IPS DF 6.9 (cell line): ENCODE measurements at regions not wholly inside any gene's neighbourhood (a gene's known extent, or its start where the extent isn't known, plus 50 kb on each side); places are given as distances from the start of the nearest gene placed in this dataset.

Experiments
- DNase-seq: peaks from one replicate; pipeline ENCODE4 v3.0.0-alpha.2; 2013; ENCODE audit warnings: low read depth, low spot score
- H3K27ac ChIP-seq: one replicate; pipeline ENCODE4 v1.5.1; 2013; ENCODE audit warnings: low read length, control low read depth
- H3K27me3 ChIP-seq: 2 replicates; pipeline ENCODE4 v1.6.1; 2013; ENCODE audit warnings: mild to moderate bottlenecking, low read length; ENCODE audit not compliant: control insufficient read depth, insufficient read depth
- H3K36me3 ChIP-seq: 2 replicates; pipeline ENCODE4 v1.6.1; 2013; ENCODE audit warnings: low read length; ENCODE audit not compliant: control insufficient read depth, insufficient read depth
- H3K4me1 ChIP-seq: 2 replicates; pipeline ENCODE4 v1.6.1; 2013; ENCODE audit warnings: low read length; ENCODE audit not compliant: control insufficient read depth, insufficient read depth
- H3K4me3 ChIP-seq: 2 replicates; pipeline ENCODE4 v1.5.1; 2013; ENCODE audit warnings: mild to moderate bottlenecking, low read length
- H3K9me3 ChIP-seq: 2 replicates; pipeline ENCODE4 v1.6.1; 2013; ENCODE audit warnings: low read length, inconsistent platforms; ENCODE audit not compliant: control insufficient read depth, insufficient read depth
- WGBS: extraction: QIAGEN DNeasy Blood & Tissue Kit; methylation state at CpG from one replicate; pipeline ENCODE4 v1.1.7; 2013; ENCODE audit warnings: mixed read lengths, missing lambda C conversion rate; ENCODE audit not compliant: insufficient read length, insufficient coverage; 5-methylcytosine and 5-hydroxymethylcytosine counted together

GRCh38 chr1:239886266-239886665 lies 205.4 kb upstream of the FMN2 start:
- no peak overlapping the region for H3K4me3 ChIP-seq
- DNase-seq = no peak
- no peaks in the 10 kb centered on the region for H3K36me3 ChIP-seq
- H3K27ac ChIP-seq = no peak overlapping the region
- WGBS = no CpG with 5 or more reads among the region's 5 CpGs
- no peaks in the 10 kb centered on the region for H3K9me3 ChIP-seq
- no peaks in the 10 kb centered on the region for H3K4me1 ChIP-seq
- H3K27me3 ChIP-seq = no peaks in the 10 kb centered on the region

DNA sequence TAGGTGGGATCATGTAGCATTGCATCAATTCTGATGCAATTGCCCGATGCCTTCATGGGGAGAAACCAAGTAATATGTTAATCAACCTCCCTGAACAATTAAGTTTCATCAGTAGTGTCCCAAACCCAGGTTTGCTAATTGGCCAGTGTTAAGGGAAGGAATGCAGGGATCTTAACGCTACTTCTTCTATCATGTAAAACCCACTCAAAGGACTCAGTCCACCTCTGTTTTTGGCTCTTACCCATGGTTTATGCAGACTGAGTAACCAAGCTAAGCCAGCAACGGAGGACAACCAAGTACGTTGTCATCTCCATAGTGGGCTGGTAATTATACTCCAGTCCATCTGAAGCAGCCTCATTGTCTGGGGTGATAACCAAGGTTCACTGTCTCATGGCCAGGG lies 203.0 kb upstream of the FMN2 start:
- Histone ChIP-seq H3K4me1 (no peaks in the 10 kb centered on the region), H3K27ac (no peak overlapping the region), H3K27me3 (no peaks in the 10 kb centered on the region), H3K4me3 (no peak overlapping the region), H3K9me3 (no peaks in the 10 kb centered on the region), H3K36me3 (no peaks in the 10 kb centered on the region)
- no peak for DNase-seq
- WGBS = no CpG with 5 or more reads among the region's 4 CpGs

GRCh38 chr1:239891621-239892358 lies 199.9 kb upstream of the FMN2 start:
- no peak for DNase-seq
- H3K27me3 ChIP-seq = no peaks in the 10 kb centered on the region; the same call in 1 of the 2 replicates
- H3K4me1 ChIP-seq = no peaks in the 10 kb centered on the region
- WGBS = no CpG with 5 or more reads among the region's 5 CpGs
- H3K27ac ChIP-seq = no peak overlapping the region
- no peaks in the 10 kb centered on the region for H3K9me3 ChIP-seq
- H3K4me3 ChIP-seq = no peak overlapping the region
- no peaks in the 10 kb centered on the region for H3K36me3 ChIP-seq

DNA sequence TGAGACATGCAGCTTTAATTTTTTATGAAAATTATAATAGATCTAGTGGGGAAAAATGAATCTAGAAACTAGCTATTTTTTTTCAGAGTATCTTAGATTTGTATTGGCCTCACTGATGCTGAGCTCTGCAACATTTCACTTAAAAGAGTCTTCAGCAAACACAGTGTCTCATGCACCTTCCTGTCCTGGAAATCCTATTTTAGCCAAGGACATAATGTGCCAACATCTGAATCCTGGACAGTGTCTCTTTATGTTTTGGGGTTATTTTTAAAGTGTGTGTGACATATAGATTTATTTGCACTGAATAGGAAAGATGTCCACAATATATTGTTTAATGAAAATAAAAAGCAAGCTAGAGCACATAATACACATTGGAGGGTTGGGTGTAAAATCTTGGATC lies 199.1 kb upstream of the FMN2 start:
- Histone ChIP-seq H3K27me3 (no peaks in the 10 kb centered on the region; the same call in 1 of the 2 replicates), H3K36me3 (no peaks in the 10 kb centered on the region), H3K4me1 (no peaks in the 10 kb centered on the region)

DNA sequence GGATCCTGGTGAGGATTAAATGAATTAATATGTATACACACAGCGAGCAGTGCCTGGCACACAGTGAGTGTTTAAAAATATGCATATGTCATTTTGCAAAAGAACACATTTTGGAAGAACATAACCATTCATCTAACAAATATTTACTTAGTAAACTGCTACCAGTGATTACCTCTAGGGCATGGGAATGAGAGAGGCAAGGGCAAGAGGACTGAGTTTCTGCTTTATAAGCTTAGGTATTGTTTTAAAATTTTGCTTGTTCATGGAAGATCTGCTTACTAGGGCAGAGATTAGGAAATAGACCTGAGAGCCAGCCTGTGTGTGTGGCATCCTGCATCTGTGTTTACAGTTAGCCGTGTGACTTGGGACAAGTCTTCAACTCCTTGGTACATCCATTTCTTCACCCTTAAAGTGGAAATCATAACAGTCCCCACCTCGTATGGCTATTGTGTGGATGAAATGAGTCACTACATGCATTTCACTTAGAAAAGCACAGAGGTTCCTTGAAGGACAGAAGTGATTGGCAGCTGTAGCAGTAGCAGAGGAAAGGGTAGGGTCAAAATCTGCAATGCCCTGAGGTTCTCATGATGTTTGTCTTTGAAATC lies 198.5 kb upstream of the FMN2 start:
- Histone ChIP-seq H3K9me3 (no peaks in the 10 kb centered on the region), H3K4me1 (no peaks in the 10 kb centered on the region), H3K27me3 (no peaks in the 10 kb centered on the region; the same call in 1 of the 2 replicates), H3K27ac (no peak overlapping the region), H3K4me3 (no peak overlapping the region), H3K36me3 (no peaks in the 10 kb centered on the region)
- no peak for DNase-seq
- no CpG with 5 or more reads among the region's 3 CpGs for WGBS

More for the DNA sequence above, 199.1 kb upstream of the FMN2 start:
- DNase-seq = no peak
- Histone ChIP-seq H3K27ac (no peak overlapping the region), H3K9me3 (no peaks in the 10 kb centered on the region), H3K4me3 (no peak overlapping the region)

GRCh38 chr1:239896569-239896968 lies 195.1 kb upstream of the FMN2 start:
- no peaks in the 10 kb centered on the region; the same call in 1 of the 2 replicates for H3K27me3 ChIP-seq
- no CpG with 5 or more reads among the region's 2 CpGs for WGBS
- H3K4me1 ChIP-seq = no peaks in the 10 kb centered on the region
- H3K27ac ChIP-seq = no peak overlapping the region
- DNase-seq = no peak
- no peaks in the 10 kb centered on the region for H3K9me3 ChIP-seq
- H3K4me3 ChIP-seq = no peak overlapping the region
- H3K36me3 ChIP-seq = no peaks in the 10 kb centered on the region

GRCh38 chr1:239896980-239897379 lies 194.7 kb upstream of the FMN2 start:
- H3K4me3 ChIP-seq = no peak overlapping the region
- H3K36me3 ChIP-seq = no peaks in the 10 kb centered on the region
- H3K4me1 ChIP-seq = no peaks in the 10 kb centered on the region
- H3K27ac ChIP-seq = no peak overlapping the region
- WGBS = no CpG with 5 or more reads among the region's 9 CpGs
- no peaks in the 10 kb centered on the region; the same call in 1 of the 2 replicates for H3K27me3 ChIP-seq
- DNase-seq = no peak
- no peaks in the 10 kb centered on the region for H3K9me3 ChIP-seq

DNA sequence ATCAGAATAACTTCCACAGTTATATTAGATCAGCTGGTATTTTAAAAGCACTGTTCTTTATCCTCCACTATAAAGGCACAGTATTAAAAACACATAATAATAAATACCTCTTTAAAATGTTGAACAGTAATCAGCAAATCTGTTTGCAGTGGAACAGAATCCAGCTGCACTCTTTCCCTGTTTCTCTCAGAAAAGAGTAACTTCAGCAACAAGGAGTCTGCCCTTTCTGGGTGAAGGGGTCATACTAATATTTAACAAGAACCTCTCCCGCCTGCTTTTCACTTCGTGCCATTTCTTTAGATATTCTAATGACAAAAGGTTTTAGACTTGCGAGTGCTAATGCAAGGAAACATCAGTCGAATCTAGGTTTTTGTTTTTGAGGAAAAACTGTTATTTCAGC lies 194.2 kb upstream of the FMN2 start:
- no peaks in the 10 kb centered on the region; the same call in 1 of the 2 replicates for H3K27me3 ChIP-seq
- H3K4me3 ChIP-seq = no peak overlapping the region
- no peak overlapping the region for H3K27ac ChIP-seq
- no peak for DNase-seq
- WGBS = no CpG with 5 or more reads among the region's 4 CpGs
- H3K9me3 ChIP-seq = no peaks in the 10 kb centered on the region
- no peaks in the 10 kb centered on the region for H3K36me3 ChIP-seq
- no peaks in the 10 kb centered on the region for H3K4me1 ChIP-seq

GRCh38 chr1:239898062-239898730 lies 193.5 kb upstream of the FMN2 start:
- no CpG with 5 or more reads among the region's 15 CpGs for WGBS
- Histone ChIP-seq H3K4me1 (no peaks in the 10 kb centered on the region), H3K27ac (no peak overlapping the region), H3K4me3 (no peak overlapping the region), H3K9me3 (no peaks in the 10 kb centered on the region), H3K27me3 (no peaks in the 10 kb centered on the region; the same call in 1 of the 2 replicates), H3K36me3 (no peaks in the 10 kb centered on the region)
- DNase-seq = peak; percentile 71

DNA sequence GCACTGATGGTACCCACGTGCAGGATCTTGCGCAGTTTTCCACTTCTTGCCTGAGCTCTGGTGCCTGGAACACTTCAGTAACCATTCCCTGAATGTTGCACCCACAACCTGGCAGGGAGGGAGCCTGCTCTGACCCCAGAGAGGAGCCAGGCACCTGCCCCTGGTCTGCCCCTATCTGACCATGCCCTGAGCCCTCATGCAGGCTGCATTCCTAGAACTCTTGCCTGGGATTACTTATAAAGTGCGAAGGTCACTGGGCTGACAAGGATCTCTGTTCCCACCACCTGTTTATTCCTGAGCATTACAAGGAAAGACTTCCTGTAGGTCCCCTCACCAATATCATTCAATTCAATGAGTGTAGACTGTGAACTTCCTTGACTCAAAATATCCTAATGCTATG lies 191.9 kb upstream of the FMN2 start:
- no CpG with 5 or more reads among the region's 3 CpGs for WGBS
- no peak for DNase-seq
- Histone ChIP-seq H3K4me1 (no peaks in the 10 kb centered on the region), H3K9me3 (no peaks in the 10 kb centered on the region), H3K27ac (no peak overlapping the region), H3K4me3 (no peak overlapping the region), H3K36me3 (no peaks in the 10 kb centered on the region), H3K27me3 (no peaks in the 10 kb centered on the region; the same call in 1 of the 2 replicates)
